Islet precursor cell (in vitro differentiated cells): ENCODE measurements at regions not wholly inside any gene's neighbourhood (a gene's known extent, or its start where the extent isn't known, plus 50 kb on each side); places are given as distances from the start of the nearest gene placed in this dataset.
"Not testable (repeated sequence)": the region's sequence is repeated elsewhere in the genome, so short reads cannot be mapped to it uniquely, and the experiment has no call there.

Experiments used
- DNase-seq: peaks from one replicate; pipeline ENCODE4 v3.0.0-alpha.2; 2018

DNA sequence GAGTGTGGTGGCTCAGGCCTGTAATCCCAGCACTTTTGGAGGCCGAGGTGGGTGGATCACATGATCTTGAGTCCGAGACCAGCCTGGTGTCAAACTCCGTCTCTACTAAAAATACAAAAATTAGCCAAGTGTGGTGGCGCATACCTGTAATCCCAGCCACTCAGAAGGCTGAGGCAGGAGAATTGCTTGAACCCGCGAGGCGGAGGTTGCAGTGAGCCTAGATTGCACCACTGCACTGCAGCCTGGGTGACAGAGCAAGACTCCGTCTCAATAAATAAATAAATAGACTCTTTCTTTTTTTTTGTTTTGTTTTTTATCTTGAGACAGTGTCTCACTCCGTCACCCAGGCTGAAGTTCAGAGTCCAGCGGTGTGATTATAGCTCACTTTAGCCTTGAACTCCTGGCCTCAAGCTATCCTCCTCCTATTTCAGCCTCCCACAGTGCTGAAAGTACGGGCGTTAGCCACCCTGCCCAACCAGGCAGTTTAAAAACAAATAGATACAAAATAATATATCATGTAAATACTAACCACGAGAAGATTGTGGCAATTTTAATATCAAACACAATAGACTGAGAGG lies 1158.0 kb upstream of the TMEFF2 start:
- DNase-seq, result not testable (repeated sequence)

- DNase-seq, result no peak
These were observed 1155.8 kb upstream of the TMEFF2 start for GRCh38 chr2:193350509-193350908.

DNA sequence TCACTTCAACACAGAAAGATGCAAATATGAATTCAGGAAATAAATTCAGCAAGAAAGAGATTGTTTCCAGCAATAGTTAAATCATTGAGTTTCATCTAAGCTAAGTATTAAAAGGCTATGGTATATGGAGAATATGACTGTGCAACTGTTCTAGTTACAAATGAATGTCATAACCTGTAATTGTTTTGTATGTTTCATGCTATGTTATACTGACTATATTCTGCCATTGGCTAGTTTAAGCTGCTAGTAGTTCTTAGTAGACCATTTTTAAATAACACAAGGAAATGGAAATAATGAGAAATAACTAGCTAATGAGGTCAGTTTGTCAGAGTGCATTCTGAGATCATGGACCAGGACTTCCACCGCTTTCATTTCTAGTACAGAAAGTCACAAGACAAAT lies 1154.9 kb upstream of the TMEFF2 start:
- no peak for DNase-seq

DNA sequence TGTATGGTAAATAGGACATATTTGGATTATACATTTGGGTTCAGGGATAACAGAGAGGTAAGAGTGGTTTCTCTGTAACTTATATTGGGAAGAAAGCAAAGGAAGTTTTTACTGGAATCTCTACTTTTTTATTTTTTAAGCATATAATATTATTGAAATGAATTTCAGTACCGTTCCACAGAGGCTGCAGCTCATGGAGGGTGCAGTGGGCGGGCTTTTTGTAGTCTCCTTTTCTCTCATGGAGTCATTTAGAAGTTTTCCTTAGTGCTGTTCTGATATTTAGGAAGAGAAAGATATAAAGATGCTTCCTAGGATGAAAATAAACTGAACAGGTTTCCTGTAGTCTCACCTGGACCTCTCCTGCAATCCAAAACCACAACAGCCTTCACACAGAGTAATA lies 1153.3 kb upstream of the TMEFF2 start:
- no peak for DNase-seq

- DNase-seq, result no peak
These were observed 1142.0 kb upstream of the TMEFF2 start for GRCh38 chr2:193336781-193337180.

GRCh38 chr2:193334401-193334800 lies 1139.7 kb upstream of the TMEFF2 start:
- no peak for DNase-seq

- DNase-seq, result no peak
These were observed 1138.8 kb upstream of the TMEFF2 start for GRCh38 chr2:193333539-193333938.

GRCh38 chr2:193332941-193333340 lies 1138.2 kb upstream of the TMEFF2 start:
- DNase-seq, result no peak

- DNase-seq, result no peak
These were observed 1136.9 kb upstream of the TMEFF2 start for GRCh38 chr2:193331676-193332075.

DNA sequence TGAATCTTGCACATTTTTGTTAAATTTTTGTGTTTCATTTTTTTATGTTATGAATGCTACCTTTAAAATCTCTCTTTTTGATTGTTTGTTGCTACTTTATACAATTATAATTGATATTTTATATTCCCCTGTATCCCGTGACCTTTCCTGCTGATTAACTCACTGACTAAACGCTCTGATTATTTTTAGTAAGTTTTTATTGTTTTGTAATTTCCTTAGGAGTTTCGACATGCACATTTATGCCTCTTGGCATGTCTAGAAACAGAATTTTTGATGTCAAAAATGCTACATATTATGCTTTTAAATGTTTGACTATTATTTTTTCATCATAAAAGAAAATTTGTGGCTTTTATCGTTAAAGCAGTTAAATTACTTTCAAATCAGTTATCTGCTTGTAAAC lies 1131.6 kb upstream of the TMEFF2 start:
- no peak for DNase-seq

- DNase-seq, result no peak
These were observed 1120.8 kb upstream of the TMEFF2 start for GRCh38 chr2:193315428-193316091.

- no peak for DNase-seq
These were observed 1108.7 kb upstream of the TMEFF2 start for GRCh38 chr2:193303464-193303863.

DNA sequence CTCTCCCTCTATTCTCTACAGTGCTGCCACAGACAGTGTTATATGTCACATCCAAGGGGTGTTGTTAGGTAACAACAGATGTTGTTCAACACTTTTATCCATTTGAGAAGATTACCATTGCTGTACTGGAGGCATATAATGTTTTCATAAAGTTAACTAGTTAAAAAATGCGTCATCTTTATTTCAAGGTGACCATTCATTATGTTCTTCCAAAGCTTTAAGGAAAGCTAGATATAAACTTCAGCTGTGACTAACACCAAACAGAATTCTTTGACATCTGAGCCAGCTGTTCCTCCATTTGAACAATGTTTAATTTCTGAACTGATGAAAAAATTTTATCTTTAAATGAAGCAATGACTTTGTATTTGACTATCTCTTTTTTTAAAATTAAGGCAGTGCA lies 1099.6 kb upstream of the TMEFF2 start:
- no peak for DNase-seq

DNA sequence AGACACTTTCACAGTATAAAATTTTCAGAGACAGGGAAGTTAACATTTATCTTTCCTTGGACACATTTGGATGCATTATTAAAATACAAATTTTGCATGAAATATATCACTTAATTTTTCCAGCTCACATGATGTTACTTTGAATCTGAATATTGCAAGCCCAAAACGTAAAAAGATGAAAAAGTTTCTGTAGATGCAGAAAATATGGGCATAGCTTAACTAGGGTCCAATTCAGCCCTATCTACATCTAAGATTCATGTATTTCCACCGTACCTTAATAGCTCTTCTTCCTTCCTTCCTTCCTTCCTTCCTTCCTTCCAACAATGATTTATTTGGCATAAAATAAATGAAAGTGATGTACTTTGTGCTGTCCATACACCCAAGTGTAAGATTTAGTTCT lies 1084.6 kb upstream of the TMEFF2 start:
- no peak for DNase-seq

- DNase-seq, result no peak
These were observed 1082.3 kb upstream of the TMEFF2 start for GRCh38 chr2:193276988-193277387.

GRCh38 chr2:193276560-193276959 lies 1081.8 kb upstream of the TMEFF2 start:
- DNase-seq, result no peak

- no peak for DNase-seq
These were observed 1081.3 kb upstream of the TMEFF2 start for GRCh38 chr2:193276069-193276468.

DNA sequence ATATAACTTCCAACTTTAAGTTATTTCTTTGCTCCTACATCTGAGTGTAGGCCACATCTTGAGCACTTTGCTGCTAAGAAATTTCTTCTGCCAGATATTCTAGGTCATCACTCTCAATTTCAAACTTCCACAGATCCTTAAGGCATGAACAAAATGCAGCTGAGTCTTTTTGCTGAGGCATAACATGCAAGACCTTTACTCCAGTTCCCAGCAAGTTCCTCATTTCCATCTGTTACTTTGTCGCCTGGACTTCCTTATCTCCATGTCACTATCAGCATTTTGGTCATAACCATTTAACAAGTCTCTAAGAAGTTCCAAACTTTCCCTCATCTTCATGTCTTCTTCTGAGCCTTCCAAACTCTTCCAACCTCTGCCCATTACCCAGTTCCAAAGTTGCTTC lies 1077.3 kb upstream of the TMEFF2 start:
- DNase-seq, result no peak

DNA sequence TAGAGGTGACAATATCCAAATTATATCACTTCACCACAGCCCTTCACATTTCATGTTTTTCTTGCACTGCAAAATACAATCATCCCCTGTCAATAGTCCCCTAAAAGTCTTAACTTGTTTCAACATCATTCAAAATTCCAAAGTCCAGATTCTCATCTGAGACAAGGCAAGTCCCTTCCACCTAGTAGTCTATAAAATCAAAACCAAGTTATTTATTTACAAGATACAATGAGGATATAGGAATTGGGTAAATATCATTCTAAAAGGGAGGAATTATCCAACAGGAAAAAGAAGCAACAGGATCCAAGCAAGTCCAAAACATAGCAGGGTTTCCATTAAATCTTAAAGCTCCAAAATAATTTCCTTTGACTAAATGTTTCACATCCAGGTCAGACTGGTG lies 1076.1 kb upstream of the TMEFF2 start:
- DNase-seq, result no peak

DNA sequence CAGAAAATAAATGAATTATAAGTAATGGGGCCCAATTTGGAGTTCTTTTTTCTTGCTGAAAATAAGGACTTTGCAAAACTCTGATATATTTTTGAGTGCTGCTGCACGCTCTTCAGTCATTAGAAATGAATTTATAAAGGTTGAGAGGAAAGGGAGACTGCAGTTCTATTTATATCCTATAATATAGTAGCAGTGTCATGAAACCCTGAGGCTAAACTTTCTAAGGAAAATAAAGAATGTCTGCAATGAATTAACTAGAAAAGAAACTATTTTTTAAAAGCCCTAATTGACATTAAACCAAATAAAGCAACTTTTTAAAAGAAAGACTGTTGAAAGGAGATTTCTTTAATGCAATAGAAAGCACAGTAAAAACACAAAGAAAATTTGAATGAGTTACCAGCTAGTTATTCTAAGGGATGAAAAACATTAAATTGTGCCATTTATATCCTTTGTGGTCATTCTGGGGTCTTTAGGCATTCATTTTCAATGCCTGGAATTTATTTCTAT lies 1072.8 kb upstream of the TMEFF2 start:
- no peak for DNase-seq

GRCh38 chr2:193253014-193253530 lies 1058.3 kb upstream of the TMEFF2 start:
- no peak for DNase-seq

GRCh38 chr2:193251909-193252308 lies 1057.2 kb upstream of the TMEFF2 start:
- no peak for DNase-seq

GRCh38 chr2:193250389-193250788 lies 1055.7 kb upstream of the TMEFF2 start:
- no peak for DNase-seq

- no peak for DNase-seq
These were observed 1046.0 kb upstream of the TMEFF2 start for GRCh38 chr2:193240752-193241151.

DNA sequence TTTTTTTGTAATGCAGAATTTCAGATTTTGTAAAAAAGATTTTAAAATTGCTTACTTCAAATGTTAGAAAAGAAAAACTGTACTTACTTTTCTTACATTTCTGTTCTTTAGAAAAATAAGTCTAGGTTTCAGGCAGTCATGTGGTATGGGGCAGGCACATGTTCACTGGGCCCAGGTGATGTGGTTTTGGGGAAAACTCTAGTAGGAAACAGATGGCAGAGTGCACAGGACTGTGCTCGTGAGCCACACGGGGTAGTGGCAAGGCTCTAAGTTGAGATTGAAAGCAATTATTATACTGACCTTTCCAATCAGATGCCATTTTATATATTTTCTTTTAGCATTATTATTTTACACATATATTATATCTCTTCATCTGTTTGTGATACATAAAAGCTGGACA lies 1036.9 kb upstream of the TMEFF2 start:
- no peak for DNase-seq
